Dermis microvascular lymphatic vessel endothelial cell (primary cell): ENCODE measurements at regions not wholly inside any gene's neighbourhood (a gene's known extent, or its start where the extent isn't known, plus 50 kb on each side); places are given as distances from the start of the nearest gene placed in this dataset.
"Not testable (repeated sequence)": the region's sequence is repeated elsewhere in the genome, so short reads cannot be mapped to it uniquely, and the experiment has no call there.

ENCODE experiments used
- DNase-seq, 2 donors: peaks; one replicate each; pipeline versions ENCODE4 v3.0.0 to v3.0.0-alpha.2; 2010; ENCODE audit warnings: low read depth in 2 of 2

DNA sequence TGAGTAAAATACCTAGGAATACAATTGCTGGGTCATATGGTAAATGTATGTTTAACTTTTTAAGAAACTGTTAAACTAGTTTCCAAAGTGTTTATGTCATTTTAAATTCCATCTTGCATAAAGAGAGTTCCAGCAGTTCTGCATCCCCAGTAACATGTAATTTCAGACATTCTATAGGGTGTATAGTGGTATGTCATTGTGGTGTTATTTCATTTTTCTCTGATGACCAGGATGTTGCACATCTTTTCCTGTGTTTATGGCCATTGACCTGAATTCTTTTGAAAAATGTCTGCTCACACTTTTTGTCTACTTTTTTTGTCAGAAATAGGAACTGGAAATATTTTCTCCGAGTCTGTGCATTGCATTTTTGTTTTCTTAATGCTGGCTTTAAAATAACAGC lies 128.9 kb downstream of the TMEM200A start:
- no peak for DNase-seq

DNA sequence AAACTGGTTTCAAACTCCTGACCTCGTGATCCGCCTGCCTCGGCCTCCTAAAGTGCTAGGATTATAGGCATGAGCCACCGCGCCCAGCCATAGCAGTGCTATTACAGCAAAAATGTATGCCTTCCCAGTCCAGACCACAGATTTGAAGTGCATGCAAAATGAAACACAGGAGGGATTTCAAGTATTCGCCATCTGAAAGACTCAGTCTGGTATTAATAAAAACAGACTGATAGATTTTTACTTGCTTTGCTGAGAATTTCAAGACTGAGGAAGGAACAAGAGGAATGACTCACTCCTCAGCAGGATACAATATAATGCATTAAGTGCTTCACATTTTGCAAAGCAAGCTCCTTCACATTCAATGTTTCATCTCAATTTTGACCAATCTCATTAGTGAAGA lies 134.9 kb downstream of the TMEM200A start:
- DNase-seq = no peak

DNA sequence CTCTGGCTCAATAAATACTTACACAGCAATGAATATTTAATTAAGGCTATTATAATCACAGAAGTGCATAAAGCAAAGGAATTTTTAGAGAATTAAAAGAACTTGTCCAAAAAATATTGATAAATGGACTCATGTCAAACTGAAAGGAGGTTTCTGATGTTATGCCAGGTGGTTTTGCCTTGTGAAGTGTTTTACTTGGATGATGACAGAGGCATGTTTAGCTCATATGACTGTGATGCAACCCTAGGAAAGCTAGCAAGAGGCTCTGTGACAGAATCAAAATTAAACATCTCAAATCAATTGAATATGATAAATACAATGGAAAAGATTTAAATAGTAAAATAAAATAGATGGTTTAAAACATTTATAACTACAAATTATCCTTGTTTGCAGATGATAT lies 137.3 kb downstream of the TMEM200A start:
- no peak for DNase-seq

DNA sequence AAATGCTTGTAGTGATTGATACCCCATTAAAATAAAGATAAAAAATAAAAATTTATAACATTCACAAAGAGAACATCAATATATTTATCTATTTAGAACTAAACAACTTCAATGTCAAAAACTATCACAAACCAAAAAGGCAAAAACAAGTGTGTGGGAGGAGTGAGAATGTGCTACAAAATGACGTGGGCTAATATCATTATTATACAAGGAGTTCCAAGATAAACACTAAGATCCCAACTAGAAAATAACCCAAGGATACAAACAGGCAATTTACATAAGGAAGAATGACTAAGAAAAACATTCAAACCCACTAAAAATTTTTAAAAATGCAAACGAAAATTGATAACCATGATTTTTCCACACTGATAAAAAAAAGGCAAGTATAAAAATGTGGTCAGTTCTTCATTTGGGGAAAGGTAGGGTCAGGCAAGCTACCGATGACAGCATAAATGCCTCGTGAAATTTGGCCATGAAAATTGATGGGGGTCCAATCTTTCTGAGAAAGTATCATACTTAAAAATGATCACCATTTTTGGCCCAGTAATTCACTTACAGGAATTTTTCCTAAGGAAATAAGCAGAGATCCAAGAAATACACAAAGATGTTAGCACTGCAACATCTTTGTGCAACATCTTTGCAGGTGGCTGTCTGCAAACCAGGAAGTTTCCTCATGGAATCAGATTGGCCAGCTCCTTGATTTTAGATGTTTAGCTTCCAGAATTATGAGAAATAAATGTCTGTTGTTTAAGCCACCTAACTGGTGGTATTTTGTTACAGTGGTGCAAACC lies 140.2 kb downstream of the TMEM200A start:
- no peak for DNase-seq

DNA sequence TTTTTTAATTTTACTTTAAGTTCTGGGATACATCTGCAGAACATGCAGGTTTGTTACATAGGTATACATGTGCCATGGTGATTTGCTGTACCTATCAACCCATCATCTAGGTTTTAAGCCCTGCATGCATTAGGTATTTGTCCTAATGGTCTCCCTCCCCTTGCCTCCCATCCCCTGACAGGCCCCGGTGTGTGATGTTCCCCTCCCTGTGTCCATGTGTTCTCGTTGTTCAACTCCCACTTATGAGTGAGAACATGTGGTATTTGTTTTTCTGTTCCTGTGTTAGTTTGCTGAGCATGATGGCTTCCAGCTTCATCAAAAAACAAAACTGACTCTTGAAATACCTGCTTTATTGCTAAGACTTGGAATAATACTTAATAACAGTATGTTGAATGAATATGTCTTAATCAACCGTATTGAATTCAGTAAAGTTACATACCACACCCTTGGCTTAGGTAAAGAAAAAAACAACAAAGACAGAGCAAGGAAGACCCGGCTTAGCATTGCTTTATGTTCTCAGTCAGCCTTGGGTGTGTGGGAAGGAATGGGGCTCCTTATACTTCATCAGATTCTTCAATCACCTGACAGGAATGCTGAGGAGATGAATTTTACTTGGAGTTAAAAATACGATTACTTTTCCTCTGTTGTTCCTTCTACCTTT lies 141.3 kb downstream of the TMEM200A start:
- DNase-seq = not testable (repeated sequence)

DNA sequence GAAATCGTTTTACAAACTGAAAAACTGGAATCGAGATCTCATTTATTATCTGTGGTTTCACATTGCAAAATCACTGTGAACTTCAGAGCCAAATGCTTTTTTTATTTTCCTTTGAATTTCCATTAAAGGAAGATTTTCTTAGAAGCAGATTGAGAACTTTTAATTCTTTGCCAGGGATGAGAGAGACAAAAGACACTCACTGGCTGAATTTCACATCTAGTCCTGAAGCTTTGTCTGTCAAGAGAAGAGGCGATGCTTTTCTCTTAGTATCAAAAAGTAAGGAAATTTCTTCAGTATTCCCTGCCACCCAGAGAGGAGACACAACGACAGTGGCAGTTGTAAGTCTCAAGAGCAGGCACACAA lies 141.8 kb downstream of the TMEM200A start:
- DNase-seq = no peak

DNA sequence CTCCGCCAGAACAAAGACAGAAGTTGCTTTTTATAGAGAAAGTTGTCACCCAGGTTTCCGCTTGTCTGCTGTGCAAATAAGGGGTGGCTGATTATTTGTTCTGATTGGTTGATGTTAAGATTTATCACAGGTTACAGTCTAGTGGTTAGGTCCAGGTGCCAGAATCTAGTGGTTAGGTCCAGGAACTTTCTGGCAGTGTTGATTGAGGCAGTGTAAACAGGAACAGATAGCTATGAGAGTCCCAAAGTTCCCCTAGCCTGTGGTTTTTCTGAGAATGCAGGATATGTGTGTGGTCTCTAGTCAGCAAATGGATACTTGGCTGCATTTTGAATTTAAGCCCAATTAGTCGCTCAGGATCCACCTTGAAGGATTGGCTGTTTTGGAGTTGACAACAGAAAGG lies 148.0 kb downstream of the TMEM200A start:
- peak in 1 of 2 donors; percentile 13 for DNase-seq

DNA sequence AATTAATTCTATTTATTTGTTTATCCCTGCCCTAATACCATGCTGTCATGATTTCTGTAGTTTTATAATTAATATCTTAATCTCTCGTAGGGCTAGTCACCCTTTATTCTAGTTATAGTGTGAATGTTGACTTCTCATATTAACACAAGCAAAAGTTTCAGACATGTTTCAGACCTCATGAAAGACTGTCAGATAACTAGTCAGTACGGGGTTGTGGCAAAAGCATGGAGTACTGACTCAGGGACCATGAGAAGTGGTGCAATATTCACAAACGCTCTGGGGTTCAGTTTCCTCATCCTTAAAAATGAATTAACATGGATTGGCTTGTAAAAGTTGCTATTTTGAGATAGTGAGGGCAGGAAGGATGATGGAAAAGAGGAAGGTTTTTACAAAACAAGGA lies 148.9 kb downstream of the TMEM200A start:
- no peak for DNase-seq

DNA sequence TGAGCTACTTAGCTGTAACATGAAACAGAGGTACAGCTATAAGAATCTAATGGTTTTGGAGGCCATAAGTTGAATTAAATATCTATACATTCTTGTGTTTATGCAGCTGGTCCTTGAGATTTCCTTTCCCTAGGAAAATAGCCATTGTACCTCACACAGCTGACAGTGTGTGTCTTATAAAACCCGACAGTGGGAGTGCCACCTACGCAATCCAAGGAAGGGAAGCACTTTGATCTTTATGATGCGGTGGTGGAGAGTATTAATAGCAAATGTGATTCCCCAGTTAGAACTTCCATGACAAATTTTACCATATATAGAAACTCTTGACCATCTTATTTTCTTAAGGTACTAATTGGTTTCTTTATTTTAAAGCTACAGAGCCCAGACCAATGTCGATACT lies 149.5 kb downstream of the TMEM200A start:
- no peak for DNase-seq

DNA sequence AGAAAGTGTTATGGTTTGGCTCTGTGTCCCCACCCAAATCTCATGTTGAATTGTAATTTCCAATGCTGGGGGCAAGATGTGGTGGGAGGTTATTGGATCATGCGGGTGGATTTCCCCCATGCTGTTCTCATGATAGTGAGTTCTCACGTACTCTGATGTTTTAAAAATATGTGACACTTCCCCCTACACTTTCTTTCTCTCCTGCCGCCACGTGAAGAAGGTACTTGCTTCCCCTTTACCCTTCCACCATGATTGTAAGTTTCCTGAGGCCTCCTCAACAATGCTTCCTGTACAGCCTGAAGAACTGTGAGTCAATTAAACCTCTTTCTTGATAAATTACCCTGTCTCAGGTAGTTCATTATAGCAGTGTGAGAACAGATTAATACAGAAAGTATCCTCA lies 150.8 kb downstream of the TMEM200A start:
- no peak for DNase-seq

DNA sequence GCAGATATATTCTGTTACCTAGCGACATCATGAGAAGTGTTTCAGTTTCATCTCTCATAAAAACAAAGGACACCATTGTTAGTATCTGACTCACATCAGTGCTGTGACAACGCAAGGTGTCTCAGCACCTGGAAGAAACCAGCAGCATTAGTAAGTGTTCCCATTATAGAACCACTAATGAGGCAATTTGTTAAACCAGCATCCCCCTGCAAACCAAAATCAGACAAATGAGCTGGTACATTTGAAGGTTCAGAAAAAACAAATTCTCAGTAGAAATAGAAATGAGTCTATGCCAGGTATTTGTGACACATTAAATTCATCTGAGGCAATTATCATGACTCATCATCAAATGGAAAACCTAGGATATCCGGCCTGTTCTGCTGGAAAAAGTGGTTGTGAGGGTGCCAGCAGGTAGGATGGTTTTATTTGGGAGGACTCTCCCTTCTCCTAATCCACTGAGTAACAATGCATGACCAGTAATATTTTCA lies 151.7 kb downstream of the TMEM200A start:
- DNase-seq = no peak

DNA sequence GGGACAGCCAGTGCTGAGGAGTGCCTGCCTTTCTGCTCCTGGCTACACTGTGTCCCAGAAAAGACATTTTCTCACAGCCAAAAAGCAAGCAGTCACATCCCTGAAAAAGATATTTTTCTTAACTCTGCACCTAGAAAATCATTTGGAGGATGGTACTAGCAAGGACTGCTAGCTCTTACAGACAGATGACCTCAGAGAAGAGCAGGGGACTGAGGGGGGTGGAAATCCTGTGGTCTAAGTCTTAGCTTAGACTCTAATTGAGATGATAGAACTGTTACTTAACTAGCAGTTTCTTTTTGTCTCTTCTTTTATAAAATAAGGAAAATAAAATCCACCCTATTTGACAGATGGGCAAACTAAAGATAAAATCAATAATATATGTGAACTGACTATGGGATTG lies 152.8 kb downstream of the TMEM200A start:
- DNase-seq = no peak

DNA sequence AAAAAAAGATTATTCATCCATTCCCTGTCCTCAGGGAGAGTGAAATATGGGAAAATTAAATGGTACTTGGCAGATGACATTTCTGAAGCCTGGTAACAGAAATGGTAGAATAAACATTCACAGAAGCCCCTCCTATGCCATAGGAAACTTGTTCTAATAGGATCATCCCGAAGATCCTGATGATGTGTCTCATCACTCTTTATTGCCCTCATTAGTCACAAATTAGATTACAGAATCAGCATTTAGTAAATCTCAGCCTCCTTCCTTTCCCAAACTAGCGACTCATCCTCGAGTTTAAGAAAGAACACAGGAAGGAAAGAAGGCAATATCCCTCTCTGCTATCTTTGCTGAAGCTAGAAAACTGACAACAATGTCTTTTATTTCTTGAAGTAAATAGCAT lies 154.4 kb downstream of the TMEM200A start:
- no peak for DNase-seq

DNA sequence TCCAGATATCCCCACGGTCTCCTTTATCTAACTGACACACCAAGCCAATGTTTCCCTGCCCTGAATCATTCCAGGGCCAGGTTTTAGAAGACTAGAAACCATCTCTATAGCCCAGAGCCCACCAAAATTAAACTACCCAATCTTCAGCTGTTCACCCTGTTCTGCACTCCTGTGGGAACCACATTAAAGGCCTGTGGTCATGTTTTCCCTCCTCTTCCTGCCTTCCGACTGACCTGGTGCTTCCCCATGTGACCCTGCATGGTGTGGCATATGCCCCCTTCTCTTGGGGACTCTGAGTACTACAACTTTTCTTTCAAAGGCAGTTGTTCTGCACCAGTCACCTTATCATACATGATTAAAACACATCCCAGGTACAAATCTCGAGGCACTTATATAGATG lies 155.0 kb downstream of the TMEM200A start:
- no peak for DNase-seq

DNA sequence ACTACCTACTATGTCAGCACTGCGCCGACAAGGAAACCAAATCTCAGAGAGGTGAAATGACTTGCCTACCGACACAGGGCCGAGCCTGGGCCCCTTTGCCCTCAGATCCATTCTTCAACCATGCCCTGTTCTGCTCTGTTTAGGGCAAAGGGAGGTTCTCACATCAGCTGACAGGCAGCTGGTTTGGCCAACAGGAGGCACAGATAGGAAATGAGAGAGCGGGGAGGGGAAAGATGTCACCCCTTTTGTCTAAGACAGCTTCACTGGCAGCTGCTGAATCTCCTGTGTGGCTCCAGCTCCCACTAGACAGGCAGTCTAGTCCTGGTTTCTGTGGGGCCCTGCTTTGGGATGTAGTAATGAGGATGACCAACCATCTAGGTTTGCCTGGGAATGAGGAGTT lies 158.7 kb downstream of the TMEM200A start:
- DNase-seq = no peak

DNA sequence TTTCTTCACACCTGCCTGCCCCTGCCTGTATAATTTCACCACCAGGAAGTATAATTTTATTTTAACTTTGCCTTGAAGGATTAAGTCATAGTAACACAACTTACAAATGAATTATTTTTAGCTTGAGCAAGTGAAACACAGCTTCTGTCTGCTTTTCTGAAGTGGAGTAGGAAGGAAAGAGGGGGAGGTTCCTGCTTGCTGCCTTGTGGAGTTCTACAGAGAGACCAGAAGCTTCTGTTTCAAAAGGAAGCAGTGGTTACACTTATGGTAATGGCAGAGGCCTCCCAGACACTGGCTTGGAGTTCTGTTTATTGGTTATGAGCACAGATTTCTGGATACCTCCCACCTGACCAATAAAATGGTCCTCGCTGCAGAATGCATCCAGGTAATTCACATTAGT lies 159.6 kb downstream of the TMEM200A start:
- no peak for DNase-seq

DNA sequence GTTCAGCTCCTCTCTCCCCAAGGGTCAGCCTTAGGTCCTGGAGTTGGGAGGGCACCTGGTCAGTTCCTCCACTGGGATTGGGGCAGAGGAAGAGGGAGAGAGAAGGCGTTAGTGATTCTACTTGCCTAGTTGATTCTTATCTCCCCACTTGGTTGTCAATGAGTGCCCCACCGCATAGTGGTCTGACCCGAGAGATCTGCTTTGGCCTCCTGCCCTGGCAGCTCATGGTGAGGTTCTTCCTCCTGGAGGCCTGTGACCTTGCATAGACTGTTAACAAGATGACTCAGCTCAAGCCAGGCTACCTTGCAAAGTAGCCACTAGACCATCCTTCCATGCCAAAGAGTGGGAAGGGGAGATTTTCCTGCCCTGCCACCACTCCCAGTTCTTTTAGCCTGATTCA lies 160.6 kb downstream of the TMEM200A start:
- no peak for DNase-seq

DNA sequence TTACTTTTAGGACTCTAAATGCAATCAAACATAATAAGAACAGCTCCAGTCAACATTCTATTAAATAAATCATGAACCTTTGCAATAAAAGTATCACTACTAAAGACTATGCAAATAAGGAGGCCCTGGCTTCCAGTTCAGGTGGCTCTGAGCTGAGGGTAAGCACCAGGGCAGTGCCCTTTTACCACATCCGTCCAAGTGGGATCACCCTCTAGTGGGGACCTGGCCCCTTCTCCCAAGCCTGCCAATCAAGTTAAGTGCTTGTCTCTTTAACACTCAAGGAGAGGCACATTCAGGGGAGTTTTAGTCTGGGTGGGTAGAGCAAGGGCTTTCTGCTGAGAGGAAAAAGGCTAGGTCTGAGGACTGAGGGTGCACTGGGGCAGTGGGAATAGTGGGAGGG lies 161.4 kb downstream of the TMEM200A start:
- DNase-seq = no peak

DNA sequence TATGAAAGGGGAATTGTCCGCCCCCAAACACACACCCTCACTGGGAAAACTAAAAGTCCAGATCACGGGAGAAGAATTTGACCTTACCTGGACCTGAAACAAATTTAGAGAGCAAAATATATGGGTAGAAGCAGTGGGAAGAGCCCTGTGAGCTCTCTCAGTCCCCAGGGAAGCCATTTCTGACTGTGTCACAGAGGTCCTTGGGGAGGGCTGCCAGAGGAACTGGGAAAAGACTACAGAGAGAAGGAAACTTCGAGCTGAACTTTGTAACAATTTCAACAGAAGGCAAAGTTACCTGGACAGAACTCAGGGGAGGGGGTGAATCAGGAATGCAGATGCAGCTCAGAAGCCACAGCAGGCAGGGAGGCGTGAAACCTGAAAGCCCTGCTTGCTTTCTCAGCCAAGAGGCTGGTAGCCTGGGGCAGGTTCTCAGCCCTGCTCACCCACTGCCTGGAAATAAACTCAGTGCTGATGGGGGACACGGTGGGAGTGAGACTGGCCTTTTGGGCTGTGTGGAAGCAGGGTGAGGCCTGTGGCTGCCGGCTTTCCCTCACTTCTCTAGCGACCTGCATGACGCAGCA lies 163.8 kb downstream of the TMEM200A start:
- DNase-seq = no peak

DNA sequence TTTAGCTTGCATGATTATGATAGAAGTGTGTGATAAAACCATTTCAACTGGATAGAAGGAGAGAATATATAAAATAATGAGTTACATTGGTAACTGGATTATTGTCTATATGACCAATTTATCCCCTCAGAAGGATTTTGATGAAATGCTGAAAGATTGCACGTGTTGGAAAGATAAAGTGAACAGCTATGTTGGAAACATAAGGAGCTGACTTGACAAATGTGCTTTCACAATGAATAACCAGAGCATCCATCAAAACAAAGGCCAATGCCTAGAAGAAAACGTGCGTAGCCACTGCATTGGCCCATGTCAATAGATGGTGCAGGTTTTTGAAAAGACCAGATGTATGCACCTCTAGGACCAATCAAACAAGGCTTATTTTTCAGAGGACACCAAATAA lies 168.8 kb downstream of the TMEM200A start:
- DNase-seq = no peak

DNA sequence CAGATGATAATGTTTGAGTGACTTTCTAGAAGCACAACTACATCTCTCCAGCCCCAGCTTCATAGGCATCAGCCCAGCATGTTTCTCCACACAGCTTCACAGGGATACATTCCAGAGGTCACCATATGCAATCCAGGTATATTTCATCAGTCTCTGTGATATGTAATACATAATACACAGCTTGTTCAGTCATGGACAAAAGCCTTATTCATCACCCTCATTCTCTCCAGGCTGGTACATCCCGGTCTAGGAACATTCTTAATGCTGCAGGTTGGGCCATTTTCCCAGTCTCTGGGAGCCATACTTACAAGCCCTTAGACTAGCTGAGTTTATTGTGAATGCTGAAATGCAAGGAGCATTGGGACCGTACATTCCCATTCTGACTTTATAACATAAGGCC lies 169.4 kb downstream of the TMEM200A start:
- no peak for DNase-seq

DNA sequence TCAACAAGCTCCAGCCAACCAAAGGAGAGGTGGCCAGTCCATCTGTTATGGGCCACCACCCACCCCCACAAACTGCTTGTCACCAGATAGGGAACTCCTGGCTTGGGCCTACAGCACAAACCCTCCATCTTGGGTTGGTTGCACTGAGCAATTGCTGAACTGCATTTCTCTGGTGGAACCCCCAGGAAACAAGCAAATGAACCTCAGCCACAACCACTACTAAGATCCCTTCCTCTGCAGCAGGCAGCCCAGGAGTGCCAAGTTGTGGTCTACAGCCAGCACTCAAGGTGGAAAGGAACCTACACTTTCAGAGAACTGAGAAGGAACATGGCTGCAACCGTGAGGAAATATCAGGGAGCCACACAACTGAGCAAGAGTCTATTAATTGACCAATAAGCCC lies 171.6 kb downstream of the TMEM200A start:
- no peak for DNase-seq

DNA sequence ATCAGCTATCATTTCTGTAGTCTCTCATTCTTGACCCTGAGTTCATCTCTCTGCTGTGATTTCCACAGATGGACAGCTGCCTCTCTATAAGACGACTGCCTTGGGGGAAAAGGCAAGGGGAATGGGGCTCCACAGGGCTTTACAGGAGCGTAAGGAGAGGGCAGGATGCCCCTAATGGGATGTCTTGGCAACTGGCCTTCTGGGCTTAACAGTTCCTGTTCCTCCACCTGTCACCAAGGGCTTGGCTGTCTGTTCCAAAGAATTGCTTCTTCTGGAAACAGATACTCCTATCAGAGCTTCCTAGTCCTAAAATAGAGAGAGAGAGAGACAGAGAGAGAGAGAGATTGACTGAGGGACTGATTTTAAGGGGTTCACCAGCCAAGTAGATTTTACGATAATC lies 181.9 kb downstream of the TMEM200A start:
- no peak for DNase-seq
